ENCODE measurements at regions not wholly inside any gene's neighbourhood (a gene's known extent, or its start where the extent isn't known, plus 50 kb on each side); places are given as distances from the start of the nearest gene placed in this dataset.

- Histone ChIP-seq H3K4me3 (ENCODE audit: low read depth in 1 of 5, low read length in 5 of 5) (no peak overlapping the region), H3K27me3 (ENCODE audit: control insufficient read depth in 5 of 5, insufficient read depth in 4 of 5, low read length in 5 of 5) (no peaks in the 10 kb centered on the region), H3K9ac (ENCODE audit: low read length in 5 of 5) (no peak overlapping the region), H3K9me3 (ENCODE audit: control insufficient read depth in 5 of 5, low read length in 5 of 5) (peaks cover 0 to 2% (median 0%) of the 10 kb centered on the region in 5 donors), H3K36me3 (ENCODE audit: control insufficient read depth in 5 of 5, insufficient read depth in 5 of 5, low read length in 5 of 5) (no peaks in the 10 kb centered on the region), H3K4me1 (ENCODE audit: control insufficient read depth in 5 of 5, insufficient read depth in 5 of 5, low read length in 5 of 5) (no peaks in the 10 kb centered on the region), H3K27ac (ENCODE audit: low read depth, low read length) (no peak overlapping the region)
Measured at GRCh38 chr12:88921434-88921833, 341.2 kb upstream of the KITLG start.

DNA sequence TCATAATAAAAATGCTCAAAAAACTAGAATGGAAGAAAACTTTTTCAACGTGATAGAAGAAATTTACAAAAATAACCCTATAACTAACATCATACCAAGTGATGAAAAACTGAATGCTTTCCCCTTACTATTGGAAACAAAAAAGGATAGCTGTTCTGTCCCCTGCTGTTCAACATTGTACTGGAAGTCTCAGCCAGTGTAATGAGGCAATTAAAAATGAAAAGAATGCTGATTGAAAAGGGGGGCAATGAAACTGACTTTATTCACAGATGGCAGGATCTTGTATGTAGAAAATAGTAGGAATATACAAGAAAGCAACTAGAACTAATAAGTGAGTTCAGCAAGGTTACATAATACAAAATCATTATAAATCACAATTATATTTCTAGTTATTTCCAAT, 337.9 kb upstream of the KITLG start:
- Histone ChIP-seq H3K9me3 (ENCODE audit: control insufficient read depth in 5 of 5, low read length in 5 of 5) (peaks cover 0 to 10% (median 5%) of the 10 kb centered on the region in 5 donors), H3K36me3 (ENCODE audit: control insufficient read depth in 5 of 5, insufficient read depth in 5 of 5, low read length in 5 of 5) (no peaks in the 10 kb centered on the region), H3K4me1 (ENCODE audit: control insufficient read depth in 5 of 5, insufficient read depth in 5 of 5, low read length in 5 of 5) (no peaks in the 10 kb centered on the region), H3K27me3 (ENCODE audit: control insufficient read depth in 5 of 5, insufficient read depth in 4 of 5, low read length in 5 of 5) (no peaks in the 10 kb centered on the region), H3K27ac (ENCODE audit: low read depth, low read length) (no peak overlapping the region), H3K4me3 (ENCODE audit: low read depth in 1 of 5, low read length in 5 of 5) (no peak overlapping the region), H3K9ac (ENCODE audit: low read length in 5 of 5) (no peak overlapping the region)

- H3K4me3 ChIP-seq (ENCODE audit: low read depth in 1 of 5, low read length in 5 of 5) = no peak overlapping the region
- H3K9me3 ChIP-seq (ENCODE audit: control insufficient read depth in 5 of 5, low read length in 5 of 5) = peaks cover 0 to 15% (median 5%) of the 10 kb centered on the region in 5 donors
- H3K4me1 ChIP-seq (ENCODE audit: control insufficient read depth in 5 of 5, insufficient read depth in 5 of 5, low read length in 5 of 5) = no peaks in the 10 kb centered on the region
- H3K9ac ChIP-seq (ENCODE audit: low read length in 5 of 5) = no peak overlapping the region
- H3K27ac ChIP-seq (ENCODE audit: low read depth, low read length) = no peak overlapping the region
- no peaks in the 10 kb centered on the region for H3K27me3 ChIP-seq (ENCODE audit: control insufficient read depth in 5 of 5, insufficient read depth in 4 of 5, low read length in 5 of 5)
- no peaks in the 10 kb centered on the region for H3K36me3 ChIP-seq (ENCODE audit: control insufficient read depth in 5 of 5, insufficient read depth in 5 of 5, low read length in 5 of 5)
Measured at GRCh38 chr12:88914967-88915366, 334.7 kb upstream of the KITLG start.

GRCh38 chr12:88909510-88909909, 329.2 kb upstream of the KITLG start:
- Histone ChIP-seq H3K27ac (ENCODE audit: low read depth, low read length) (no peak overlapping the region), H3K4me3 (ENCODE audit: low read depth in 1 of 5, low read length in 5 of 5) (no peak overlapping the region), H3K4me1 (ENCODE audit: control insufficient read depth in 5 of 5, insufficient read depth in 5 of 5, low read length in 5 of 5) (no peaks in the 10 kb centered on the region), H3K9me3 (ENCODE audit: control insufficient read depth in 5 of 5, low read length in 5 of 5) (peaks cover 0 to 13% (median 1%) of the 10 kb centered on the region in 5 donors), H3K27me3 (ENCODE audit: control insufficient read depth in 5 of 5, insufficient read depth in 4 of 5, low read length in 5 of 5) (no peaks in the 10 kb centered on the region), H3K36me3 (ENCODE audit: control insufficient read depth in 5 of 5, insufficient read depth in 5 of 5, low read length in 5 of 5) (no peaks in the 10 kb centered on the region), H3K9ac (ENCODE audit: low read length in 5 of 5) (no peak overlapping the region)

- no peaks in the 10 kb centered on the region for H3K36me3 ChIP-seq (ENCODE audit: control insufficient read depth in 5 of 5, insufficient read depth in 5 of 5, low read length in 5 of 5)
Measured at GRCh38 chr12:88908345-88908744, 328.1 kb upstream of the KITLG start.

GRCh38 chr12:88904705-88905104, 324.4 kb upstream of the KITLG start:
- H3K4me3 ChIP-seq (ENCODE audit: low read depth in 1 of 5, low read length in 5 of 5) = no peak overlapping the region
- no peak overlapping the region for H3K9ac ChIP-seq (ENCODE audit: low read length in 5 of 5)
- H3K9me3 ChIP-seq (ENCODE audit: control insufficient read depth in 5 of 5, low read length in 5 of 5) = no peaks in the 10 kb centered on the region
- no peaks in the 10 kb centered on the region for H3K4me1 ChIP-seq (ENCODE audit: control insufficient read depth in 5 of 5, insufficient read depth in 5 of 5, low read length in 5 of 5)
- no peak overlapping the region for H3K27ac ChIP-seq (ENCODE audit: low read depth, low read length)
- H3K27me3 ChIP-seq (ENCODE audit: control insufficient read depth in 5 of 5, insufficient read depth in 4 of 5, low read length in 5 of 5) = no peaks in the 10 kb centered on the region
- H3K36me3 ChIP-seq (ENCODE audit: control insufficient read depth in 5 of 5, insufficient read depth in 5 of 5, low read length in 5 of 5) = no peaks in the 10 kb centered on the region

More at GRCh38 chr12:88908345-88908744, 328.1 kb upstream of the KITLG start:
- Histone ChIP-seq H3K9me3 (ENCODE audit: control insufficient read depth in 5 of 5, low read length in 5 of 5) (peaks cover 0 to 7% (median 0%) of the 10 kb centered on the region in 5 donors), H3K9ac (ENCODE audit: low read length in 5 of 5) (no peak overlapping the region), H3K27me3 (ENCODE audit: control insufficient read depth in 5 of 5, insufficient read depth in 4 of 5, low read length in 5 of 5) (no peaks in the 10 kb centered on the region), H3K4me3 (ENCODE audit: low read depth in 1 of 5, low read length in 5 of 5) (no peak overlapping the region), H3K27ac (ENCODE audit: low read depth, low read length) (no peak overlapping the region), H3K4me1 (ENCODE audit: control insufficient read depth in 5 of 5, insufficient read depth in 5 of 5, low read length in 5 of 5) (no peaks in the 10 kb centered on the region)

GRCh38 chr12:88903333-88903732, 323.1 kb upstream of the KITLG start:
- Histone ChIP-seq H3K27ac (ENCODE audit: low read depth, low read length) (no peak overlapping the region), H3K4me1 (ENCODE audit: control insufficient read depth in 5 of 5, insufficient read depth in 5 of 5, low read length in 5 of 5) (no peaks in the 10 kb centered on the region), H3K9ac (ENCODE audit: low read length in 5 of 5) (no peak overlapping the region), H3K36me3 (ENCODE audit: control insufficient read depth in 5 of 5, insufficient read depth in 5 of 5, low read length in 5 of 5) (no peaks in the 10 kb centered on the region), H3K9me3 (ENCODE audit: control insufficient read depth in 5 of 5, low read length in 5 of 5) (no peaks in the 10 kb centered on the region), H3K4me3 (ENCODE audit: low read depth in 1 of 5, low read length in 5 of 5) (no peak overlapping the region), H3K27me3 (ENCODE audit: control insufficient read depth in 5 of 5, insufficient read depth in 4 of 5, low read length in 5 of 5) (no peaks in the 10 kb centered on the region)

DNA sequence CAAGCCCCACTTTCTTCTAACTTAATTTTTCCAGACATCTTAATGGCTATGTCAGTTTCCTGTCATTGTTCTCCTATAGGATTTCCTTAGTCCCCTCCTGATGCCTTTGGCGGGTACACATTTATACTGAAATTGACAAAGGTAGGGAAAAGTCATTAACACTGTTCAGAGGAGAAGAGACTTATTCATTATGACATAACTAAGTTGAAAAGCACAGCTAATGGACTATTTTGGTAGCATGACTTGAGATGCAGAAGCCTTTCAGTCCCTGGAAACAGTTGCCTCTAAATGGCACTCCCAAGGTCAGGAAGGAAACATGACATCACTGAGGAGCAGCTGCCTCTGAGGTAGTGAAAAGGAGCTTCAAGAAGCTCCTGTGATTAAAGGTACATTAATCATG, 317.5 kb upstream of the KITLG start:
- Histone ChIP-seq H3K9ac (ENCODE audit: low read length in 5 of 5) (no peak overlapping the region), H3K9me3 (ENCODE audit: control insufficient read depth in 5 of 5, low read length in 5 of 5) (no peaks in the 10 kb centered on the region), H3K27me3 (ENCODE audit: control insufficient read depth in 5 of 5, insufficient read depth in 4 of 5, low read length in 5 of 5) (no peaks in the 10 kb centered on the region), H3K36me3 (ENCODE audit: control insufficient read depth in 5 of 5, insufficient read depth in 5 of 5, low read length in 5 of 5) (no peaks in the 10 kb centered on the region), H3K4me3 (ENCODE audit: low read depth in 1 of 5, low read length in 5 of 5) (no peak overlapping the region), H3K4me1 (ENCODE audit: control insufficient read depth in 5 of 5, insufficient read depth in 5 of 5, low read length in 5 of 5) (no peaks in the 10 kb centered on the region), H3K27ac (ENCODE audit: low read depth, low read length) (peak overlapping the region; percentile 71)

GRCh38 chr12:88896958-88897357, 316.7 kb upstream of the KITLG start:
- Histone ChIP-seq H3K36me3 (ENCODE audit: control insufficient read depth in 5 of 5, insufficient read depth in 5 of 5, low read length in 5 of 5) (no peaks in the 10 kb centered on the region), H3K27me3 (ENCODE audit: control insufficient read depth in 5 of 5, insufficient read depth in 4 of 5, low read length in 5 of 5) (no peaks in the 10 kb centered on the region), H3K27ac (ENCODE audit: low read depth, low read length) (no peak overlapping the region), H3K9me3 (ENCODE audit: control insufficient read depth in 5 of 5, low read length in 5 of 5) (no peaks in the 10 kb centered on the region), H3K9ac (ENCODE audit: low read length in 5 of 5) (no peak overlapping the region), H3K4me1 (ENCODE audit: control insufficient read depth in 5 of 5, insufficient read depth in 5 of 5, low read length in 5 of 5) (no peaks in the 10 kb centered on the region), H3K4me3 (ENCODE audit: low read depth in 1 of 5, low read length in 5 of 5) (no peak overlapping the region)

GRCh38 chr12:88895634-88896033, 315.4 kb upstream of the KITLG start:
- Histone ChIP-seq H3K4me3 (ENCODE audit: low read depth in 1 of 5, low read length in 5 of 5) (no peak overlapping the region), H3K9ac (ENCODE audit: low read length in 5 of 5) (no peak overlapping the region), H3K27me3 (ENCODE audit: control insufficient read depth in 5 of 5, insufficient read depth in 4 of 5, low read length in 5 of 5) (no peaks in the 10 kb centered on the region), H3K4me1 (ENCODE audit: control insufficient read depth in 5 of 5, insufficient read depth in 5 of 5, low read length in 5 of 5) (no peaks in the 10 kb centered on the region), H3K9me3 (ENCODE audit: control insufficient read depth in 5 of 5, low read length in 5 of 5) (no peaks in the 10 kb centered on the region), H3K36me3 (ENCODE audit: control insufficient read depth in 5 of 5, insufficient read depth in 5 of 5, low read length in 5 of 5) (no peaks in the 10 kb centered on the region), H3K27ac (ENCODE audit: low read depth, low read length) (no peak overlapping the region)

GRCh38 chr12:88893801-88894200, 313.5 kb upstream of the KITLG start:
- no peak overlapping the region for H3K4me3 ChIP-seq (ENCODE audit: low read depth in 1 of 5, low read length in 5 of 5)
- H3K9ac ChIP-seq (ENCODE audit: low read length in 5 of 5) = no peak overlapping the region
- no peaks in the 10 kb centered on the region for H3K27me3 ChIP-seq (ENCODE audit: control insufficient read depth in 5 of 5, insufficient read depth in 4 of 5, low read length in 5 of 5)
- H3K4me1 ChIP-seq (ENCODE audit: control insufficient read depth in 5 of 5, insufficient read depth in 5 of 5, low read length in 5 of 5) = no peaks in the 10 kb centered on the region
- no peaks in the 10 kb centered on the region for H3K36me3 ChIP-seq (ENCODE audit: control insufficient read depth in 5 of 5, insufficient read depth in 5 of 5, low read length in 5 of 5)
- H3K27ac ChIP-seq (ENCODE audit: low read depth, low read length) = no peak overlapping the region
- H3K9me3 ChIP-seq (ENCODE audit: control insufficient read depth in 5 of 5, low read length in 5 of 5) = no peaks in the 10 kb centered on the region
